Keratinocyte (primary cell): ENCODE measurements at regions not wholly inside any gene's neighbourhood (a gene's known extent, or its start where the extent isn't known, plus 50 kb on each side); places are given as distances from the start of the nearest gene placed in this dataset.

Experiments
- DNase-seq: peaks from one replicate; pipeline ENCODE4 v3.0.0-alpha.2; 2011; ENCODE audit warnings: low read depth, missing footprints, low spot score
- FAIRE-seq: peaks from 2 replicates; lab custom pipeline; 2011; peaks lifted over from hg19 to GRCh38; lab: Jason Lieb, UNC
- H2AFZ ChIP-seq: 2 replicates; pipeline ENCODE4 v1.6.0; 2012; ENCODE audit warnings: low read length, control low read depth, inconsistent platforms; ENCODE audit not compliant: control insufficient read depth
- H3K27ac ChIP-seq: 2 replicates; pipeline ENCODE4 v1.5.1; 2011; ENCODE audit warnings: low read length; ENCODE audit not compliant: control insufficient read depth, insufficient read depth
- H3K27me3 ChIP-seq: 3 replicates; pipeline ENCODE4 v1.6.0; 2011; ENCODE audit warnings: low read length; ENCODE audit not compliant: control insufficient read depth, insufficient read depth; ENCODE audit errors: extremely low read depth
- H3K36me3 ChIP-seq, 2 experiments: 2 replicates in 1 of 2; 3 replicates in 1 of 2; pipeline ENCODE4 v1.5.1; 2011; ENCODE audit warnings: low read length in 2 of 2, mild to moderate bottlenecking in 1 of 2; ENCODE audit not compliant: control insufficient read depth in 2 of 2, insufficient read depth in 2 of 2; ENCODE audit errors: extremely low read depth in 1 of 2
- H3K4me1 ChIP-seq: 3 replicates; pipeline ENCODE4 v1.5.1; 2011; ENCODE audit warnings: low read length; ENCODE audit not compliant: control insufficient read depth, insufficient read depth; ENCODE audit errors: extremely low read depth
- H3K4me2 ChIP-seq: 3 replicates; pipeline ENCODE4 v1.6.0; 2011; ENCODE audit warnings: low read depth, low read length; ENCODE audit not compliant: control insufficient read depth, insufficient read depth; ENCODE audit errors: extremely low read depth
- H3K4me3 ChIP-seq, 3 experiments: fragments of 200-600 bp in 1 of 3; sonication (generic) in 1 of 3; 2 replicates in 2 of 3; 3 replicates in 1 of 3; pipeline ENCODE4 v1.5.1; 2011 to 2016; ENCODE audit warnings: low read length in 3 of 3, mild to moderate bottlenecking in 3 of 3, control low read depth in 2 of 3, inconsistent platforms in 1 of 3, low read depth in 1 of 3, mixed read lengths in 1 of 3, mixed run types in 1 of 3, moderate library complexity in 1 of 3; ENCODE audit not compliant: control insufficient read depth in 2 of 3, insufficient read depth in 2 of 3; ENCODE audit errors: extremely low read depth in 1 of 3
- H3K79me2 ChIP-seq: 2 replicates; pipeline ENCODE4 v1.6.0; 2012; ENCODE audit warnings: low read length; ENCODE audit not compliant: control insufficient read depth, insufficient read depth
- H3K9ac ChIP-seq: 3 replicates; pipeline ENCODE4 v1.6.0; 2011; ENCODE audit warnings: low read length; ENCODE audit not compliant: control insufficient read depth, insufficient read depth; ENCODE audit errors: extremely low read depth
- H3K9me1 ChIP-seq: 3 replicates; pipeline ENCODE4 v1.6.0; 2011; ENCODE audit warnings: low read length; ENCODE audit not compliant: control insufficient read depth, insufficient read depth; ENCODE audit errors: extremely low read depth
- H3K9me3 ChIP-seq: 2 replicates; pipeline ENCODE4 v1.5.1; 2012; ENCODE audit warnings: low read depth, low read length; ENCODE audit not compliant: control insufficient read depth
- H4K20me1 ChIP-seq: 3 replicates; pipeline ENCODE4 v1.6.0; 2011; ENCODE audit warnings: low read length; ENCODE audit not compliant: control insufficient read depth, insufficient read depth; ENCODE audit errors: extremely low read depth
- CTCF ChIP-seq, 3 experiments: IDR thresholded peaks in 1 of 3; conservative IDR thresholded peaks in 1 of 3; optimal IDR thresholded peaks in 1 of 3; 2 replicates in 2 of 3; 3 replicates in 1 of 3; pipeline versions ENCODE3 to v1.5.1; 2011; ENCODE audit warnings: low read length in 3 of 3, mild to moderate bottlenecking in 3 of 3, moderate library complexity in 2 of 3, control low read depth in 1 of 3, inconsistent platforms in 1 of 3; ENCODE audit not compliant: insufficient read depth in 2 of 3; ENCODE audit errors: extremely low read depth in 1 of 3
- EZH2 ChIP-seq: IDR thresholded peaks from one replicate; pipeline ENCODE4 v1.6.1; 2012; ENCODE audit warnings: inconsistent platforms, mild to moderate bottlenecking, low read length, moderate library complexity
- dilution Hi-C: fragments of 300-500 bp; cut with MboI; formaldehyde crosslinking; loops from one replicate; pipeline ENCODE4 v1.7.0; 2020; ENCODE audit warnings: low sequenced_read_pairs; ENCODE audit not compliant: extremely low pct_ligation_motif_present

DNA sequence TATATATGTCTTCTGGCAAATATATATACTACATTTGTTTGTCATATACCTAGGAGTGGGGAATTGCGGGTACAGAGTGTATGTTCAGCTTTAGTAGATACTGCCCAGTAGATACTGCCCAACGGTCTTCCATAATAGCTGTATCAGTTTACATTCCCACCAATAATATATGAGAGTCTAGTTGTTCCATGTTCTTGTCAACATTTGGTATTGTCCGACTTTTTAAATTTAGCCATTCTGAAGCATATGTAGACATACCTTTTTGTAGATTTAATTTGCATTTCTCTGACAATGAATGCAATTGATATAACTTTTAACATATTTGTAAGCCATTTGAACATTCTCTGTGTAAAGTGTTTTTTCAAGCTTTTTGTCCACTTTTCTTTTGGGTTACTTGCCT is 99.0 kb upstream of the HIVEP3 start:
- no peak overlapping the region for H3K9ac ChIP-seq
- H4K20me1 ChIP-seq = no peaks in the 10 kb centered on the region
- H3K36me3 ChIP-seq = no peaks in the 10 kb centered on the region
- DNase-seq = no peak
- no peaks in the 10 kb centered on the region for H3K79me2 ChIP-seq
- TF ChIP-seq EZH2 = no peak
- no peak for TF ChIP-seq CTCF (optimal IDR thresholded peaks at IDR 0.05 in 1 of 3, IDR thresholded peaks at IDR 0.05 in 1 of 3, conservative IDR thresholded peaks at IDR 0.05 in 1 of 3; ENCODE audit: extremely low read depth in 1 of 3, insufficient read depth in 2 of 3, low read length in 3 of 3)
- FAIRE-seq = no peak
- H3K4me3 ChIP-seq = no peak overlapping the region
- dilution Hi-C loops = no loop called here
- no peak overlapping the region for H3K27ac ChIP-seq
- peaks cover 3% of the 10 kb centered on the region for H3K27me3 ChIP-seq
- H2AFZ ChIP-seq = no peak overlapping the region
- no peaks in the 10 kb centered on the region for H3K9me1 ChIP-seq
- H3K4me1 ChIP-seq = no peaks in the 10 kb centered on the region
- H3K9me3 ChIP-seq = no peaks in the 10 kb centered on the region
- no peak overlapping the region for H3K4me2 ChIP-seq

GRCh38 chr1:42017259-42017658 is 98.5 kb upstream of the HIVEP3 start:
- DNase-seq (no peak), FAIRE-seq (no peak)
- no peaks in the 10 kb centered on the region for H3K36me3 ChIP-seq
- no peaks in the 10 kb centered on the region for H3K9me3 ChIP-seq
- H3K27me3 ChIP-seq = peaks cover 3% of the 10 kb centered on the region
- H3K4me1 ChIP-seq = no peaks in the 10 kb centered on the region
- no peak overlapping the region for H3K4me3 ChIP-seq
- H3K4me2 ChIP-seq = no peak overlapping the region
- TF ChIP-seq CTCF (optimal IDR thresholded peaks at IDR 0.05 in 1 of 3, IDR thresholded peaks at IDR 0.05 in 1 of 3, conservative IDR thresholded peaks at IDR 0.05 in 1 of 3; ENCODE audit: extremely low read depth in 1 of 3, insufficient read depth in 2 of 3, low read length in 3 of 3) = no peak
- dilution Hi-C loops = no loop called here
- no peak overlapping the region for H2AFZ ChIP-seq
- no peaks in the 10 kb centered on the region for H4K20me1 ChIP-seq
- H3K27ac ChIP-seq = no peak overlapping the region
- H3K79me2 ChIP-seq = no peaks in the 10 kb centered on the region
- no peaks in the 10 kb centered on the region for H3K9me1 ChIP-seq
- no peak overlapping the region for H3K9ac ChIP-seq
